Stimulated activated effector memory CD8-positive, alpha-beta T cell treated with anti-CD3 and anti-CD28 coated beads, Interleukin-12 subunit alpha, Interleukin-12 subunit beta, amount 100 ng/mL, for 72 hours (primary cell): ENCODE measurements at regions not wholly inside any gene's neighbourhood (a gene's known extent, or its start where the extent isn't known, plus 50 kb on each side); places are given as distances from the start of the nearest gene placed in this dataset.

ENCODE experiments used
- ATAC-seq: fragments of 150-1000 bp; cut with Tn5 transposase; 2 replicates; pipeline ENCODE4 v1.10.0; 2021
- DNase-seq, 2 donors: peaks; one replicate each; pipeline ENCODE4 v3.0.0; 2021 to 2022; ENCODE audit warnings: low spot score in 2 of 2
- H3K27ac Mint-ChIP-seq: one replicate; pipeline ENCODE4 v1.8.0; 2022; ENCODE audit warnings: mild to moderate bottlenecking, mixed read lengths
- H3K36me3 Mint-ChIP-seq: one replicate; pipeline ENCODE4 v1.8.0; 2022; ENCODE audit warnings: mild to moderate bottlenecking, mixed read lengths
- H3K4me1 Mint-ChIP-seq: one replicate; pipeline ENCODE4 v1.8.0; 2022; ENCODE audit warnings: mixed read lengths
- H3K4me3 Mint-ChIP-seq: one replicate; pipeline ENCODE4 v1.8.0; 2022; ENCODE audit warnings: mild to moderate bottlenecking, mixed read lengths
- H3K9me3 Mint-ChIP-seq: one replicate; pipeline ENCODE4 v1.8.0; 2022; ENCODE audit warnings: mixed read lengths

GRCh38 chr22:48083502-48083901, 1321.1 kb downstream of the TBC1D22A start:
- peaks cover 52% of the 10 kb centered on the region for H3K4me1 Mint-ChIP-seq
- no peaks in the 10 kb centered on the region for H3K9me3 Mint-ChIP-seq
- no peak for ATAC-seq
- H3K36me3 Mint-ChIP-seq: peaks cover 20% of the 10 kb centered on the region
- no peak for DNase-seq
- H3K4me3 Mint-ChIP-seq: no peak overlapping the region
- H3K27ac Mint-ChIP-seq: no peak overlapping the region

GRCh38 chr22:48082284-48082683, 1319.8 kb downstream of the TBC1D22A start:
- ATAC-seq: no peak
- Mint-ChIP-seq H3K4me1 (peaks cover 52% of the 10 kb centered on the region), H3K9me3 (no peaks in the 10 kb centered on the region), H3K27ac (no peak overlapping the region), H3K36me3 (peaks cover 20% of the 10 kb centered on the region), H3K4me3 (no peak overlapping the region)
- DNase-seq: no peak

DNA sequence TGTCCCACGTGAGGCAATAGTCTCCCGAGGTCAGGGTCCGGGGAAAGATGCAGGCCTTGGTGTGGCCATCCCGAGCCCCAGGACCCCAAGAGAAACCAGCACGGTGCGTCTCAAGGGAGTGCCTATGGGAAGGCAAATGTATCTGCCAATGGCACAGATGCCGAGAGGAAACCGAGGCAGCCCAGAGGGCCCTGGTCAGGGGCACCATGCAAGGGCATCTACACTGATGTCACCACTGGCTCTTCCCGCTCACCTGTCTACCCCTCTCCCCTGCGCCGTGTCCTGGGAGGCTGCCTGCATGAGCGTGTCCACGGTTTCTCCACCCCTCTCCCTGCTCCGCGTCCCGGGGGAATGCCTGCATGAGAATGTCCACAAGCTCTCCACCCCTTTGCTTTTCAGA, 1318.8 kb downstream of the TBC1D22A start:
- ATAC-seq: no peak
- H3K36me3 Mint-ChIP-seq: peaks cover 21% of the 10 kb centered on the region
- no peaks in the 10 kb centered on the region for H3K9me3 Mint-ChIP-seq
- H3K4me1 Mint-ChIP-seq: peaks cover 52% of the 10 kb centered on the region
- H3K4me3 Mint-ChIP-seq: no peak overlapping the region
- H3K27ac Mint-ChIP-seq: no peak overlapping the region
- no peak for DNase-seq

DNA sequence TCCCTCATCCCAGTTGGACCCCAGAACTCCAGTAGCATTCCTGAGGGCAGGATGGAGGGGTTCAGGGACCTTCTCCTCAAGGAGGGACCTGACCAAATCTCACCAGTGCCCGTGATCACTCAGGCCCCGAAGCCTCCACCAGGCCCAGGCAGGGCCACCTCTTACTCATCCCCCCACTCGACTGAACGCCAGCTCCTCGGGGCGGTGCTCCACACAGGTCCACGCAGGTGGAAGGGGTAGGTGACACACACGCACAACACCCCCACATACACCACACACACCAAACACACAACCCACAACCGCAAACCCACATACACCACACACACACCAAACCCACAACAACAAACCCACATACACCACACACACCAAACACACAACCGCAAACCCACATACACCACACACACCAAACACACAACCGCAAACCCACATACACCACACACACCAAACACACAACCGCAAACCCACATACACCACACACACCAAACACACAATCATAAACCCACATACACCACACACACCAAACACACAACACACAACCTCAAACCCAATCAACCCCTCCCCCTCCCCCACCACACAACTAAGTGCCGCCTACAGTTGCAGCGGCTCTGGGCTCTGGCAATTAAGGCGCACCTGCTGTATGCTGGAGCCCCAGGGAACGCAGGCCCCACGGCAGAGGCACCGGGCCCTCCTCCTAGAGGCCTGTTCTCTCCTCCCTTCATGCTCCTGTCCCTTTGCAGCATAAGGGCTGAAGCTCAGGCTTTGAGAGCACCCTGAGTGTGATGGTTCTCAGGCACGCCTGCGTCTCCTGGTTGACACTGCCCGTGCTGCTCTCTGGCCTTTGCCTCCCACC, 1318.1 kb downstream of the TBC1D22A start:
- H3K4me3 Mint-ChIP-seq: no peak overlapping the region

DNA sequence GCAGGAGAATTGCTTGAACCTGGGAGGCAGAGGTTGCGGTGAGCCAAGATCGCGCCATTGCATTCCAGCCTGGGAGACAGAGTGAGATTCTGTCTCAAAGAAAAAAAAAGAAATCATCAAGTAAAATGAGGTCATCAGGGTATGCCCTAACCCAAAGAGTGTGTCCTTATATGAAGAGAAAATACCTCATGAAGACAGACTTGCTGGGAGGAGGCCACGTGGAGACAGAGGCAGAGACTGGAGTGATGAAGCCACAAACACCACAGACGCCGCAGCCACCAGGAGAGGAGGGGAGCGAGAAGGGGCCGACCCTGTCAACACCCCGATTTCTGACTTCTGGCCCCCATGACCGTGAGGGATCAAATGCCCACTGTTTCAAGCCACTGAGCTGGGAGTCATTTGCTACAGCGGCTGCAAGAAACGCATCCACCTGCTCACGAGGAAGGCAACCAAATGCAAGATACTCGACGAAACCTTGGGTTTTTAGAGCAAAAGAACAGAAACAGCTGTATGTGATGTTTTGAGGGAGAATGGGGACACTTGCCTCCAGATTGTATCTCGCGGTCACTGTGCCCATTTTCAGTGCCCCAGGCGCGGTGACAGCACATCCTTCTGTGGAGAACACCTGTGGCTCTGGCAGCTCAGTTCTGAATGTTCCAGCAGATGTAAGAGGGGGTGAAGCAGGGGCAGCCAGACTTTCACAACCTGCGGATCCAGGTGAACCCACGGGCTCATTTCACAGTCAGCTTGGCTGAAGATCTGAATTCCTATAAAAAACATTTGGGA, 1317.2 kb downstream of the TBC1D22A start:
- Mint-ChIP-seq H3K9me3 (no peaks in the 10 kb centered on the region), H3K4me3 (no peak overlapping the region), H3K27ac (peak overlapping the region; percentile 65), H3K4me1 (peaks cover 43% of the 10 kb centered on the region), H3K36me3 (peaks cover 24% of the 10 kb centered on the region)
- peak; percentile 47 for ATAC-seq
- DNase-seq: no peak

More for the DNA sequence above, 1318.1 kb downstream of the TBC1D22A start:
- DNase-seq: no peak
- Mint-ChIP-seq H3K9me3 (no peaks in the 10 kb centered on the region), H3K4me1 (peaks cover 50% of the 10 kb centered on the region), H3K36me3 (peaks cover 24% of the 10 kb centered on the region), H3K27ac (peak overlapping the region; percentile 65)
- ATAC-seq: peak; percentile 53

- Mint-ChIP-seq H3K27ac (no peak overlapping the region), H3K4me1 (peaks cover 34% of the 10 kb centered on the region), H3K36me3 (peaks cover 24% of the 10 kb centered on the region), H3K9me3 (no peaks in the 10 kb centered on the region), H3K4me3 (no peak overlapping the region)
- DNase-seq: no peak
- ATAC-seq: no peak
Measured at GRCh38 chr22:48078825-48079224, 1316.4 kb downstream of the TBC1D22A start.

DNA sequence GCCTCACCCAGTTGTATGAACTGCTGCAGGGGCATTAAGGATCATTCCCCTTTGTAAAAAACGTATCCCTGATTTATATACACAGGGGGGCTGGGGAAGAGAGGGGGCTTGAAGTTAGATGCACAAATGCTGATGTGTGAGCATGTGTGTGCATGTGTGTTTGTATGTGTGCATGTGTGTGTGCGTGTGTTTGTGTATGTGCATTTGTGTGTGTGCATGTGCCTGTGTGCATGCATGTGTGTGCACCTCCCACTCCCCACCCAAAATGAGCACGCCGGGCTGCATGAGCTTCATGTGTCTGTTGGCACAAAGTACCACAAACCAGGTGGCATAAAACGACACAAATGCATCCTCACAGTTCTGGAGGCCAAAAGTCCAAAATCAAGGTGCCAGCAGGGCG, 1315.2 kb downstream of the TBC1D22A start:
- peaks cover 31% of the 10 kb centered on the region for H3K4me1 Mint-ChIP-seq

DNA sequence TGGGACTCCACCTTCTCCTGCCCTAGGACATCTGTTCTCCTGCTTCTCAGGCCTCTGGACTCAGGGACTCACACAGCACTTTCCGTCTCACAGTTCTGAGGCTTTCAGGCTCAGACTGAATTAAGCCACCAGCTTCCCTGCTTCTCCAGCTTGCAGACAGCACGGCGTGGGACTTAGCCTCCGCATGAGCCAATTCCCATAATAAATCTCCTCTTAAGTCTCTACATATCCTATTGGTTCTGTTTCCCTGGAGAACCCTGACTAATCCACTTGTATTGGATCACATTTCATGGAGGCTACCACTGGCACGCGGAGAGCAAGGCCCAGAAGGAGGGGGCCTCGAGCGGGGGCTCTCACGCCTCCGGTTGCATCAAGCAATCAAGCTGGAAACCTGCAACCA, 1313.6 kb downstream of the TBC1D22A start:
- H3K9me3 Mint-ChIP-seq: no peaks in the 10 kb centered on the region
- H3K27ac Mint-ChIP-seq: no peak overlapping the region
- ATAC-seq (no peak), DNase-seq (no peak)
- H3K4me3 Mint-ChIP-seq: no peak overlapping the region
- peaks cover 24% of the 10 kb centered on the region for H3K4me1 Mint-ChIP-seq
- peaks cover 22% of the 10 kb centered on the region for H3K36me3 Mint-ChIP-seq

More for the DNA sequence above, 1315.2 kb downstream of the TBC1D22A start:
- no peak for DNase-seq
- no peak for ATAC-seq
- Mint-ChIP-seq H3K9me3 (no peaks in the 10 kb centered on the region), H3K27ac (no peak overlapping the region), H3K36me3 (peaks cover 24% of the 10 kb centered on the region), H3K4me3 (no peak overlapping the region)

DNA sequence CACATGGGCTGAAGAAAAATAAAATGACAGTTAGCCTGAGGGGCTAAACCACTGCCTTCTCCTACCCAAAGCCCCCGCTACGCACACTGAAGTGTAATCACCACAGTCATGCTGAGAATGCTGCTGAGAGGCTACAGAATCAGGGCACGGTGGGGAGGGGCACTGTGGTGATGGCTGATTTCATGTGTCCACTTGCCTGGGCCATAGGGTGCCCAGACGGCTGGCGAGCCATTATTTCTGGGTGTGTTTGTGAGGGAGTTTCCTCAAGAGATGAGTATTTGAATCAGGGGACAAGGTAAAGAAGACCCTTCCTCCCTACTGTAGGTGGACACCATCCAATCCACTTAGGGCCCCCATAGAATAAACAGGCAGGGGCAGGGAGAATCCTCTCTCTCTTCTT, 1313.2 kb downstream of the TBC1D22A start:
- DNase-seq: no peak
- Mint-ChIP-seq H3K9me3 (no peaks in the 10 kb centered on the region), H3K36me3 (peaks cover 18% of the 10 kb centered on the region), H3K27ac (no peak overlapping the region), H3K4me1 (peaks cover 20% of the 10 kb centered on the region), H3K4me3 (no peak overlapping the region)
- ATAC-seq: no peak

DNA sequence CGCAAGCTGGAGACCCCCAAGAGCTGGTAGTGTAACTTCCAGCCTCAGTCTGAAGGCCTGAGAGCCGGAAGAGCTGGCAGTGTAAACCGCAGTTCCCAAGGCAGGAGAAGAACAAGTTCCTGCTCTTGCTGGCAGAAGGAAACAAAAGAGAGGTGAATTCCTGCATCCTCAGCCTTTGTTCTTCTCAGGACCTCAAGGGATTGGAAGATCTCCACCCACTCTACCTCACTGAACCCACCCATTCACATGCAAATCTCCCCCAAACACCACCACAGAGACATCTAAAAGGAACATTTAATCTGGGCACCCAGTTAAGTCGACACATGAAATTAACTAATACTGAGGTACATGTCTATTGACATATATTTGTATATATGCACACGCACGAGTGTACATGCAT, 1310.3 kb downstream of the TBC1D22A start:
- Mint-ChIP-seq H3K9me3 (no peaks in the 10 kb centered on the region), H3K4me3 (no peak overlapping the region), H3K27ac (no peak overlapping the region), H3K4me1 (no peaks in the 10 kb centered on the region), H3K36me3 (peaks cover 4% of the 10 kb centered on the region)
- DNase-seq: no peak
- ATAC-seq: no peak

- no peak overlapping the region for H3K27ac Mint-ChIP-seq
- DNase-seq: no peak
- H3K9me3 Mint-ChIP-seq: no peaks in the 10 kb centered on the region
- H3K36me3 Mint-ChIP-seq: peaks cover 4% of the 10 kb centered on the region
- H3K4me1 Mint-ChIP-seq: no peaks in the 10 kb centered on the region
- no peak overlapping the region for H3K4me3 Mint-ChIP-seq
- ATAC-seq: no peak
Measured at GRCh38 chr22:48071828-48072227, 1309.4 kb downstream of the TBC1D22A start.

DNA sequence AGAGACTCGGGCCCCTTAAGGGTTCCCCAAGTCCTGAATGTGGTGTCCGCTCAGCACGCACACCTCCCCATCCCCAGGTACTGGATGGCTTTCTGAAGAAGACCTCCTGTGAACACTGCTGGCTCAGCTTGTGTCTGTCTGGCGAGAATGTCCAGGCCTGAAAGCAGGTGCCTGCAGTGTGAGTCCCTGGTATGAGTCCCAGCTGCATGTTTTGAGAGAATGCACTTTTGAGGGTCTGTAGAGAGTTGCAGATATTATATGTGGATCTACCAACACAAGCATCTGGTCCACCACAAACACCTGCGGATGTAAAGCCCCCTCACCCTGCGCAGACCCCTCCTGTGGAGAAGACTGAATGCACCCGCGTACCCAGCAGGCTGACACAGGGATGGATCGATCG, 1308.9 kb downstream of the TBC1D22A start:
- Mint-ChIP-seq H3K27ac (no peak overlapping the region), H3K4me1 (no peaks in the 10 kb centered on the region)

GRCh38 chr22:48070760-48071159, 1308.3 kb downstream of the TBC1D22A start:
- Mint-ChIP-seq H3K27ac (no peak overlapping the region), H3K36me3 (no peaks in the 10 kb centered on the region), H3K4me1 (no peaks in the 10 kb centered on the region), H3K9me3 (no peaks in the 10 kb centered on the region), H3K4me3 (no peak overlapping the region)
- no peak for ATAC-seq
- no peak for DNase-seq

More for the DNA sequence above, 1308.9 kb downstream of the TBC1D22A start:
- H3K36me3 Mint-ChIP-seq: peaks cover 3% of the 10 kb centered on the region
- H3K9me3 Mint-ChIP-seq: no peaks in the 10 kb centered on the region
- ATAC-seq (no peak), DNase-seq (no peak)
- no peak overlapping the region for H3K4me3 Mint-ChIP-seq

DNA sequence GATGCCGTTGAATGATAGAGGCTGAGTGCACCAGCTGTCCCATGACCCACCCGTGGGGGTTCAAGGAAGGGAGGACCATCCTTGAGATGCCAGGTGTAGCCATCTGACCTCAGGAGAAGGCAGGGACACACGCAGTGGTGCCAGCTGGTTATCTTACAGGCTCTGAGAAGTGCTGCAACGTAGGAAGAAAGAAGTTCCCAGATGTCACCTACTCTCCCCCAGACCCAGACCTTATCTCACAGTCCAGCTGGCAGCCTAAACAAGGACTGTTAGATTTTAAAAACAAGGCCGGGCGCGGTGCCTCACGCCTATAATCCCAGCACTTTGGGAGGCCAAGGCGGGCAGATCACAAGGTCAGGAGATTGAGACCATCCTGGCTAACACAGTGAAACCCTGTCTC, 1307.6 kb downstream of the TBC1D22A start:
- Mint-ChIP-seq H3K36me3 (no peaks in the 10 kb centered on the region), H3K4me1 (no peaks in the 10 kb centered on the region), H3K4me3 (no peak overlapping the region), H3K27ac (no peak overlapping the region), H3K9me3 (no peaks in the 10 kb centered on the region)
- DNase-seq: no peak
- ATAC-seq: no peak

DNA sequence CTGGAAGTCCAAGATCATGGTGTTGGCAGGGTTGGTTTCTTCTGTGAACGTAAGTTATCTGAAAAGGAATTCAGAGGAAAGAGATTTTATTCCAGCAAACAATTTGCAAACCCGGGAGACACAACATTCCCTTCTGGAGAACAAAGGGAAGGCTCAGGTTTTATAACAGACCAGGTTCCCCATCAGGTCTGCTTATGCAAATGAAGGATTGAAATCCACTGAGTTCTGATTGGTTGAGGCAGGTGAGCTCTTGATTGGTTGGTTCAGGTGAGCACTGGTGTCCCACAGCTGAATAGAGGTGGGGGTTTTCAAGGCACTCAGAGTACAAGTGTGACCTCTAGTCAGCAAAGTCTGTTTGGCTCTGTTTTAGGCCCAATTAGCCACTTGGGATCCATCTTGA, 1306.8 kb downstream of the TBC1D22A start:
- no peaks in the 10 kb centered on the region for H3K36me3 Mint-ChIP-seq
- no peak overlapping the region for H3K4me3 Mint-ChIP-seq
- no peak overlapping the region for H3K27ac Mint-ChIP-seq
- no peaks in the 10 kb centered on the region for H3K9me3 Mint-ChIP-seq
- no peak for ATAC-seq
- no peaks in the 10 kb centered on the region for H3K4me1 Mint-ChIP-seq
- DNase-seq: no peak
